IgD-negative memory B cell (primary cell): ENCODE measurements at regions not wholly inside any gene's neighbourhood (a gene's known extent, or its start where the extent isn't known, plus 50 kb on each side); places are given as distances from the start of the nearest gene placed in this dataset.
A peak's percentile ranks its signal among the peaks of the same experiment; 100 is the strongest.
"Not testable (repeated sequence)": the region's sequence is repeated elsewhere in the genome, so short reads cannot be mapped to it uniquely, and the experiment has no call there.

ENCODE experiments used
- H3K27ac Mint-ChIP-seq, 3 donors: one replicate each; pipeline ENCODE4 v1.8.0; 2020 to 2022; ENCODE audit warnings: mild to moderate bottlenecking in 3 of 3, mixed read lengths in 3 of 3, moderate library complexity in 1 of 3
- H3K27me3 Mint-ChIP-seq: one replicate; pipeline ENCODE4 v1.8.0; 2021; ENCODE audit warnings: mixed read lengths
- H3K36me3 Mint-ChIP-seq: one replicate; pipeline ENCODE4 v1.8.0; 2020; ENCODE audit warnings: mild to moderate bottlenecking, mixed read lengths
- H3K4me1 Mint-ChIP-seq, 3 donors: one replicate each; pipeline ENCODE4 v1.8.0; 2020 to 2022; ENCODE audit warnings: mixed read lengths in 3 of 3, mild to moderate bottlenecking in 1 of 3
- H3K4me3 Mint-ChIP-seq, 4 donors: one replicate each; pipeline ENCODE4 v1.8.0; 2020 to 2022; ENCODE audit warnings: mild to moderate bottlenecking in 4 of 4, mixed read lengths in 4 of 4, moderate library complexity in 3 of 4
- H3K9me3 Mint-ChIP-seq, 3 donors: one replicate each; pipeline ENCODE4 v1.8.0; 2020 to 2021; ENCODE audit warnings: mixed read lengths in 3 of 3, mild to moderate bottlenecking in 1 of 3

- Mint-ChIP-seq H3K27ac (no peak overlapping the region), H3K36me3 (peaks cover 1% of the 10 kb centered on the region), H3K9me3 (no peaks in the 10 kb centered on the region), H3K27me3 (no peaks in the 10 kb centered on the region), H3K4me3 (no peak overlapping the region), H3K4me1 (peaks cover 0 to 2% (median 0%) of the 10 kb centered on the region in 3 donors)
These were observed 935.8 kb downstream of the TLE4 start for GRCh38 chr9:80507611-80508010.

GRCh38 chr9:80504601-80505230 lies 933.0 kb downstream of the TLE4 start:
- Mint-ChIP-seq H3K4me1 (peaks cover 0 to 2% (median 0%) of the 10 kb centered on the region in 3 donors), H3K27me3 (no peaks in the 10 kb centered on the region), H3K4me3 (no peak overlapping the region), H3K9me3 (no peaks in the 10 kb centered on the region), H3K27ac (no peak overlapping the region), H3K36me3 (peaks cover 5% of the 10 kb centered on the region)

GRCh38 chr9:80503671-80504281 lies 932.0 kb downstream of the TLE4 start:
- no peaks in the 10 kb centered on the region for H3K27me3 Mint-ChIP-seq
- peaks cover 5% of the 10 kb centered on the region for H3K36me3 Mint-ChIP-seq

GRCh38 chr9:80502306-80502705 lies 930.5 kb downstream of the TLE4 start:
- Mint-ChIP-seq H3K27ac (no peak overlapping the region), H3K27me3 (no peaks in the 10 kb centered on the region), H3K4me1 (peaks cover 0 to 2% (median 0%) of the 10 kb centered on the region in 3 donors), H3K36me3 (peaks cover 5% of the 10 kb centered on the region), H3K4me3 (no peak overlapping the region), H3K9me3 (no peaks in the 10 kb centered on the region)

More at GRCh38 chr9:80503671-80504281, 932.0 kb downstream of the TLE4 start:
- no peak overlapping the region for H3K27ac Mint-ChIP-seq
- H3K4me3 Mint-ChIP-seq: no peak overlapping the region
- peaks cover 0 to 2% (median 0%) of the 10 kb centered on the region in 3 donors for H3K4me1 Mint-ChIP-seq
- no peaks in the 10 kb centered on the region for H3K9me3 Mint-ChIP-seq

GRCh38 chr9:80501635-80502034 lies 929.9 kb downstream of the TLE4 start:
- Mint-ChIP-seq H3K27me3 (no peaks in the 10 kb centered on the region), H3K4me3 (no peak overlapping the region), H3K4me1 (peaks cover 0 to 2% (median 0%) of the 10 kb centered on the region in 3 donors)

GRCh38 chr9:80500300-80500699 lies 928.5 kb downstream of the TLE4 start:
- Mint-ChIP-seq H3K4me1 (peaks cover 0 to 2% (median 2%) of the 10 kb centered on the region in 3 donors), H3K4me3 (no peak overlapping the region), H3K9me3 (peaks cover 0 to under 1% (median under 1%) of the 10 kb centered on the region in 3 donors), H3K36me3 (peaks cover 5% of the 10 kb centered on the region), H3K27me3 (no peaks in the 10 kb centered on the region), H3K27ac (no peak overlapping the region)

More at GRCh38 chr9:80501635-80502034, 929.9 kb downstream of the TLE4 start:
- Mint-ChIP-seq H3K9me3 (no peaks in the 10 kb centered on the region), H3K36me3 (peaks cover 5% of the 10 kb centered on the region), H3K27ac (no peak overlapping the region)

GRCh38 chr9:80498001-80498555 lies 926.3 kb downstream of the TLE4 start:
- Mint-ChIP-seq H3K4me1 (peaks cover 0 to 3% (median 2%) of the 10 kb centered on the region in 3 donors), H3K4me3 (no peak overlapping the region), H3K27me3 (no peaks in the 10 kb centered on the region), H3K36me3 (peaks cover 4% of the 10 kb centered on the region), H3K27ac (no peak overlapping the region), H3K9me3 (peaks cover 2 to 7% (median 4%) of the 10 kb centered on the region in 3 donors)

- Mint-ChIP-seq H3K9me3 (peaks cover 2 to 7% (median 4%) of the 10 kb centered on the region in 3 donors), H3K27me3 (no peaks in the 10 kb centered on the region), H3K4me3 (no peak overlapping the region), H3K36me3 (peaks cover 3% of the 10 kb centered on the region), H3K4me1 (peaks cover 0 to 3% (median 2%) of the 10 kb centered on the region in 3 donors), H3K27ac (no peak overlapping the region)
These were observed 925.3 kb downstream of the TLE4 start for GRCh38 chr9:80496901-80497556.

GRCh38 chr9:80493258-80493657 lies 921.5 kb downstream of the TLE4 start:
- H3K4me3 Mint-ChIP-seq: no peak overlapping the region
- peaks cover 0 to 2% (median 1%) of the 10 kb centered on the region in 3 donors for H3K4me1 Mint-ChIP-seq
- no peak overlapping the region for H3K27ac Mint-ChIP-seq
- no peaks in the 10 kb centered on the region for H3K36me3 Mint-ChIP-seq
- H3K27me3 Mint-ChIP-seq: no peaks in the 10 kb centered on the region
- H3K9me3 Mint-ChIP-seq: peaks cover 2 to 11% (median 6%) of the 10 kb centered on the region in 3 donors

GRCh38 chr9:80492221-80492620 lies 920.5 kb downstream of the TLE4 start:
- Mint-ChIP-seq H3K4me1 (peaks cover 0 to 2% (median 1%) of the 10 kb centered on the region in 3 donors), H3K36me3 (no peaks in the 10 kb centered on the region), H3K27ac (no peak overlapping the region), H3K4me3 (no peak overlapping the region), H3K27me3 (no peaks in the 10 kb centered on the region), H3K9me3 (peaks cover 2 to 11% (median 6%) of the 10 kb centered on the region in 3 donors)

- H3K4me1 Mint-ChIP-seq: peaks cover 0 to 1% (median 0%) of the 10 kb centered on the region in 3 donors
- no peaks in the 10 kb centered on the region for H3K36me3 Mint-ChIP-seq
- peaks cover 2 to 11% (median 6%) of the 10 kb centered on the region in 3 donors for H3K9me3 Mint-ChIP-seq
- H3K4me3 Mint-ChIP-seq: no peak overlapping the region
- no peaks in the 10 kb centered on the region for H3K27me3 Mint-ChIP-seq
- H3K27ac Mint-ChIP-seq: no peak overlapping the region
These were observed 919.4 kb downstream of the TLE4 start for GRCh38 chr9:80491086-80491696.

- Mint-ChIP-seq H3K4me3 (peak overlapping the region in 1 of 4 donors; percentile 41), H3K9me3 (peaks cover 0 to 4% (median 4%) of the 10 kb centered on the region in 3 donors), H3K27me3 (no peaks in the 10 kb centered on the region), H3K36me3 (no peaks in the 10 kb centered on the region), H3K27ac (no peak overlapping the region), H3K4me1 (peaks cover 0 to 2% (median 0%) of the 10 kb centered on the region in 3 donors)
These were observed 917.6 kb downstream of the TLE4 start for GRCh38 chr9:80489329-80489728.

GRCh38 chr9:80485420-80486250 lies 913.9 kb downstream of the TLE4 start:
- Mint-ChIP-seq H3K27me3 (no peaks in the 10 kb centered on the region), H3K4me3 (no peak overlapping the region), H3K4me1 (peaks cover 0 to 4% (median 2%) of the 10 kb centered on the region in 3 donors), H3K36me3 (peaks cover 3% of the 10 kb centered on the region), H3K9me3 (peaks cover 7 to 16% (median 8%) of the 10 kb centered on the region in 3 donors), H3K27ac (no peak overlapping the region)

- H3K4me3 Mint-ChIP-seq: peak overlapping the region in 1 of 4 donors; percentile 37
- peaks cover 7 to 20% (median 7%) of the 10 kb centered on the region in 3 donors for H3K9me3 Mint-ChIP-seq
- H3K27ac Mint-ChIP-seq: peak overlapping the region in 1 of 3 donors; percentile 47
- not testable (repeated sequence) for H3K27me3 Mint-ChIP-seq, H3K4me1 Mint-ChIP-seq, H3K36me3 Mint-ChIP-seq
These were observed 910.5 kb downstream of the TLE4 start for GRCh38 chr9:80482251-80482650.
